ENCODE measurements at regions not wholly inside any gene's neighbourhood (a gene's known extent, or its start where the extent isn't known, plus 50 kb on each side); places are given as distances from the start of the nearest gene placed in this dataset.

GRCh38 chr1:4330805-4331766 is 323.3 kb upstream of the AJAP1 start:
- TF ChIP-seq CREB1 (IDR thresholded peaks at IDR 0.05; ENCODE audit: low read depth) (no peak), MAX (IDR thresholded peaks at IDR 0.05) (no peak), REST (IDR thresholded peaks at IDR 0.05; ENCODE audit: low read depth) (no peak), CEBPB (IDR thresholded peaks at IDR 0.05) (no peak), USF1 (IDR thresholded peaks at IDR 0.05) (no peak)

All from Ishikawa (cell line).